A549 (cell line): ENCODE measurements at regions not wholly inside any gene's neighbourhood (a gene's known extent, or its start where the extent isn't known, plus 50 kb on each side); places are given as distances from the start of the nearest gene placed in this dataset.

Experiments used
- ATAC-seq, 2 experiments: fragments of 200-7000 bp in 1 of 2; fragments of >200 bp in 1 of 2; cut with Nextera tagmentation in 1 of 2; cut with Tn5 transposase in 1 of 2; 3 replicates each; pipeline versions ENCODE4 v1.8.0 to v1.9.1; 2018 to 2020; ENCODE audit warnings: mild to moderate bottlenecking in 1 of 2, moderate library complexity in 1 of 2
- CTCF ChIA-PET: fragments of 300-600 bp; sonication (Branson Sonifier 250); formaldehyde crosslinking; extraction: SDS; loops from one replicate; lab custom pipeline; 2021; ENCODE audit warnings: antibody characterized with exemption, inconsistent platforms; lab: Yijun Ruan, JAX
- POLR2A ChIA-PET: fragments of 350-600 bp; formaldehyde crosslinking; extraction: SDS; loops from one replicate; lab custom pipeline; 2021; ENCODE audit warnings: antibody characterized with exemption, inconsistent platforms; lab: Yijun Ruan, JAX
- DNase-seq, 2 experiments: peaks; one replicate each; pipeline versions ENCODE4 v3.0.0 to v3.0.0-alpha.2; 2011 to 2016; ENCODE audit warnings: low read depth in 1 of 2, low spot score in 1 of 2
- FAIRE-seq: peaks from 2 replicates; lab custom pipeline; 2011; peaks lifted over from hg19 to GRCh38; lab: Jason Lieb, UNC
- H3K27ac ChIP-seq, 2 experiments: fragments of >200 bp; sonication (Bioruptor Twin); formaldehyde crosslinking; 3 replicates each; pipeline ENCODE4 v1.5.1; 2016 to 2017
- H3K4me1 ChIP-seq: fragments of >200 bp; sonication (Bioruptor Twin); formaldehyde crosslinking; 3 replicates; pipeline ENCODE4 v1.6.1; 2016
- H3K4me2 ChIP-seq: fragments of >200 bp; sonication (Bioruptor Twin); formaldehyde crosslinking; 3 replicates; pipeline ENCODE4 v1.6.1; 2016
- H3K4me3 ChIP-seq: fragments of >200 bp; sonication (Bioruptor Twin); formaldehyde crosslinking; 3 replicates; pipeline ENCODE4 v1.5.1; 2016
- H3K9me3 ChIP-seq: fragments of >200 bp; sonication (Bioruptor Twin); formaldehyde crosslinking; 3 replicates; pipeline ENCODE4 v1.6.1; 2016
- CBX8 ChIP-seq: fragments of 200-600 bp; sonication (generic); IDR thresholded peaks from 2 replicates; pipeline ENCODE4 v1.6.1; 2016
- E2F6 ChIP-seq: IDR thresholded peaks from 2 replicates; pipeline ENCODE4 v1.6.1; 2012; ENCODE audit warnings: low read depth, borderline replicate concordance
- EHF ChIP-seq: fragments of 250-450 bp; sonication (Bioruptor Pico); IDR thresholded peaks from 2 replicates; pipeline ENCODE4 v1.5.0; 2020; ENCODE audit warnings: mild to moderate bottlenecking
- EP300 ChIP-seq, 2 experiments: fragments of >200 bp; sonication (Bioruptor Twin); formaldehyde crosslinking; IDR thresholded peaks; 2 replicates in 1 of 2; 3 replicates in 1 of 2; pipeline ENCODE4 v1.6.1; 2016 to 2017
- ESRRA ChIP-seq: fragments of 150-350 bp; IDR thresholded peaks from 2 replicates; pipeline ENCODE4 v1.6.1; 2014; ENCODE audit warnings: mild to moderate bottlenecking, low read length, borderline replicate concordance
- FOXS1 ChIP-seq: fragments of 250-450 bp; sonication (Bioruptor Pico); IDR thresholded peaks from 2 replicates; pipeline ENCODE4 v1.5.0; 2020; ENCODE audit warnings: mild to moderate bottlenecking, moderate library complexity
- GATA3 ChIP-seq: IDR thresholded peaks from 2 replicates; pipeline ENCODE4 v1.6.1; 2012; ENCODE audit warnings: borderline replicate concordance
- HDAC2 ChIP-seq: fragments of 200-600 bp; sonication (generic); IDR thresholded peaks from 2 replicates; pipeline ENCODE4 v1.6.1; 2016
- HES2 ChIP-seq: fragments of >200 bp; sonication (Bioruptor Twin); formaldehyde crosslinking; IDR thresholded peaks from 2 replicates; pipeline ENCODE4 v1.6.1; 2016
- HOXA7 ChIP-seq: fragments of 250-450 bp; sonication (Bioruptor Pico); IDR thresholded peaks from 2 replicates; pipeline ENCODE4 v1.5.0; 2020; ENCODE audit warnings: mild to moderate bottlenecking, moderate library complexity
- HOXB13 ChIP-seq: fragments of 250-450 bp; sonication (Bioruptor Pico); IDR thresholded peaks from 2 replicates; pipeline ENCODE4 v1.5.0; 2020; ENCODE audit warnings: low read depth, mild to moderate bottlenecking, moderate library complexity
- HOXB5 ChIP-seq: fragments of 250-450 bp; sonication (Bioruptor Pico); IDR thresholded peaks from 2 replicates; pipeline ENCODE4 v1.5.0; 2020; ENCODE audit warnings: mild to moderate bottlenecking, moderate library complexity
- JUN ChIP-seq, 2 experiments: fragments of >200 bp; sonication (Bioruptor Twin); formaldehyde crosslinking; IDR thresholded peaks; 2 replicates in 1 of 2; 3 replicates in 1 of 2; pipeline ENCODE4 v1.6.1; 2016 to 2017
- JUNB ChIP-seq: fragments of >200 bp; sonication (Bioruptor Twin); formaldehyde crosslinking; IDR thresholded peaks from 2 replicates; pipeline ENCODE4 v1.6.1; 2016
- KDM1A ChIP-seq: fragments of 200-600 bp; sonication (generic); IDR thresholded peaks from 2 replicates; pipeline ENCODE4 v1.6.1; 2016; ENCODE audit warnings: low read depth, mild to moderate bottlenecking
- KDM5A ChIP-seq: fragments of 200-600 bp; sonication (generic); IDR thresholded peaks from 2 replicates; pipeline ENCODE4 v1.6.1; 2016; ENCODE audit warnings: antibody characterized with exemption, mild to moderate bottlenecking
- MAFK ChIP-seq: fragments of 450-650 bp; IDR thresholded peaks from 2 replicates; pipeline ENCODE4 v1.6.1; 2014; ENCODE audit not compliant: partially characterized antibody
- NPAS2 ChIP-seq: fragments of 250-450 bp; sonication (Bioruptor Pico); IDR thresholded peaks from 2 replicates; pipeline ENCODE4 v1.8.0; 2022; ENCODE audit warnings: mild to moderate bottlenecking, moderate library complexity, borderline replicate concordance
- NR3C1 ChIP-seq: fragments of >200 bp; sonication (Bioruptor Twin); formaldehyde crosslinking; IDR thresholded peaks from 3 replicates; pipeline ENCODE4 v1.6.1; 2017
- PHF8 ChIP-seq: fragments of 200-600 bp; sonication (generic); IDR thresholded peaks from 2 replicates; pipeline ENCODE4 v1.6.1; 2016; ENCODE audit warnings: low read depth, mild to moderate bottlenecking, antibody characterized with exemption, moderate library complexity, borderline replicate concordance
- POLR2AphosphoS2 ChIP-seq: conservative IDR thresholded peaks from 2 replicates; pipeline ENCODE4 v1.6.1; 2012; ENCODE audit warnings: low read length, improper control_type of control experiment, inconsistent platforms
- RAD21 ChIP-seq, 2 experiments: fragments of >200 bp in 1 of 2; sonication (Bioruptor Twin) in 1 of 2; formaldehyde crosslinking in 1 of 2; IDR thresholded peaks in 1 of 2; conservative IDR thresholded peaks in 1 of 2; 2 replicates in 1 of 2; 3 replicates in 1 of 2; pipeline ENCODE4 v1.6.1; 2012 to 2018; ENCODE audit warnings: inconsistent platforms in 1 of 2
- RARB ChIP-seq: fragments of 250-450 bp; sonication (Bioruptor Pico); IDR thresholded peaks from 2 replicates; pipeline ENCODE4 v1.8.0; 2021; ENCODE audit warnings: mild to moderate bottlenecking, moderate library complexity
- RFX5 ChIP-seq: fragments of 450-650 bp; IDR thresholded peaks from 2 replicates; pipeline ENCODE4 v1.7.1; 2014; ENCODE audit warnings: antibody characterized with exemption, mild to moderate bottlenecking, moderate library complexity
- RNF2 ChIP-seq: fragments of 200-600 bp; sonication (generic); IDR thresholded peaks from 2 replicates; pipeline ENCODE4 v1.6.1; 2016; ENCODE audit warnings: low read depth, mild to moderate bottlenecking, antibody characterized with exemption, moderate library complexity, borderline replicate concordance
- TFCP2L1 ChIP-seq: fragments of 250-450 bp; sonication (Bioruptor Pico); IDR thresholded peaks from 2 replicates; pipeline ENCODE4 v1.5.0; 2021; ENCODE audit warnings: mild to moderate bottlenecking
- TP53 ChIP-seq: fragments of 250-450 bp; sonication (Bioruptor Pico); IDR thresholded peaks from 2 replicates; pipeline ENCODE4 v1.5.0; 2021; ENCODE audit warnings: mild to moderate bottlenecking, moderate library complexity
- ZC3H11A ChIP-seq: fragments of 450-650 bp; IDR thresholded peaks from 2 replicates; pipeline ENCODE4 v1.6.1; 2014; ENCODE audit warnings: antibody characterized with exemption, mild to moderate bottlenecking
- ZNF302 ChIP-seq: fragments of 250-450 bp; sonication (Bioruptor Pico); IDR thresholded peaks from 2 replicates; pipeline ENCODE4 v1.9.0; 2021; ENCODE audit warnings: inconsistent platforms, mild to moderate bottlenecking, moderate library complexity
- WGBS: methylation state at CpG from one replicate; pipeline ENCODE4 v1.1.6; 2017; ENCODE audit errors: missing lambda C conversion rate; 5-methylcytosine and 5-hydroxymethylcytosine counted together
- TF ChIP-seq, protein P1 (sequence below): IDR thresholded peaks from 2 replicates; pipeline ENCODE4 v1.6.1; 2012
- TF ChIP-seq, protein P2 (sequence below): fragments of 200-600 bp; sonication (generic); IDR thresholded peaks from 2 replicates; pipeline ENCODE4 v1.6.1; 2016; ENCODE audit warnings: antibody characterized with exemption, mild to moderate bottlenecking, moderate library complexity

DNA sequence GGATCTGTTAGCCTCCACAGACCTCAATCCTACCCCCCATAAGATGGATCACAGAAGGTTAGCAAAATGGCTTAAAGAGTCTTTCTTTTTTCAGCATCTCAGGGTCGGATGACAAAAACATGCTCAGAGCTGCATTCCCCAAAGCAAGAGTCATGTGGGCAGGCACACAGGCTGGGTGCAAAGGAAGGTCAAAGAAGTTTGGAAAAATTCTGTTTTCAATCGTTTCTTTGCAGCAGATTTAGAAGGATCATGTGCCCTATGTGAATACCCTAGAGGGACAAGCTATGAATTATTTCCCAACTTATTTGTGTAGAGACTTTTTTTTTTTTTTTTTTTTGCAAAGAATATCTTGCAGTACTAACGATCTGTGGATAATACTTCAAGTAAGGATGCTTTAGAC lies 845.4 kb downstream of the VRK1 start:
- ChIA-PET CTCF (interaction anchor here (0.7 kb wide), 1 partner anchor 41 kb away, joined by 3 read pairs; no protein-coding TSS in a partner anchor), POLR2A (no interaction called here)
- WGBS, result 5% methylated on average over 3 of the region's 3 CpGs
- no peaks in the 10 kb centered on the region for H3K9me3 ChIP-seq
- no peak overlapping the region for H3K27ac ChIP-seq
- H3K4me2 ChIP-seq, result no peak overlapping the region
- ATAC-seq (no peak), DNase-seq (no peak), FAIRE-seq (no peak)
- no peaks in the 10 kb centered on the region for H3K4me1 ChIP-seq
- TF ChIP-seq TFCP2L1 (CRISPR knock-in tag) (no peak), RNF2 (no peak), E2F6 (no peak), HOXB13 (CRISPR knock-in tag) (no peak), JUNB (no peak), HDAC2 (no peak), NR3C1 (no peak), RAD21 (conservative IDR thresholded peaks at IDR 0.05 in 1 of 2, IDR thresholded peaks at IDR 0.05 in 1 of 2) (no peak), HOXB5 (no peak), NPAS2 (no peak), KDM1A (no peak), KDM5A (no peak), ESRRA (no peak), FOXS1 (no peak), RFX5 (no peak)
- H3K4me3 ChIP-seq, result no peak overlapping the region

GRCh38 chr14:97644365-97644764 lies 847.2 kb downstream of the VRK1 start:
- no peak for DNase-seq
- no peak overlapping the region for H3K27ac ChIP-seq
- no peaks in the 10 kb centered on the region for H3K9me3 ChIP-seq
- TF ChIP-seq PHF8 (no peak), EP300 (IDR thresholded peaks at IDR 0.05) (no peak), GATA3 (no peak), JUN (IDR thresholded peaks at IDR 0.05) (no peak), MAFK (no peak), ZNF302 (CRISPR knock-in tag) (no peak), E2F6 (no peak)
- TF ChIP-seq, protein P1, sequence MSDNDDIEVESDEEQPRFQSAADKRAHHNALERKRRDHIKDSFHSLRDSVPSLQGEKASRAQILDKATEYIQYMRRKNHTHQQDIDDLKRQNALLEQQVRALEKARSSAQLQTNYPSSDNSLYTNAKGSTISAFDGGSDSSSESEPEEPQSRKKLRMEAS, result no peak
- no peak overlapping the region for H3K4me2 ChIP-seq
- ATAC-seq, result no peak
- CTCF ChIA-PET, result no interaction called here
- H3K4me3 ChIP-seq, result no peak overlapping the region
- no peak for FAIRE-seq
- no peaks in the 10 kb centered on the region for H3K4me1 ChIP-seq
- 4% methylated on average over 1 of the region's 1 CpG for WGBS
- POLR2A ChIA-PET, result no interaction called here

DNA sequence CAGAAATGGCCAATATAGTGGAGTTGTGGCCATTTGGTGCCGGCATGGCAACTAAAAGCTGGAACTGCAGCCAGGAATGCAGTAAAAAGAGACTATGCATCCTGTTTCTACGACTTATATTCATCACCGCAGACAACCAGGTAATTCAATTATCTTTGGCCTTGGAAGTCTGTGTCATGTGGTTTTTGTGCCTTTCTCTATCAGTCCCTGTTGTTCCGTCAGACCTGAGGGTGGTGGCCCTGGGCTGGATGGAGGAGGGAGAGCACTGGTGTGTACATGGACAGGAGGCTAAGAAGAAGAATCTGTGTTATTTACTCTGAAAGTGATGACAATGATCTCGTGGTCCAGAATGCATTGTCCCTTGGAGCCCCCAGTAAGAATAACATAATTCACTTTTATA lies 852.6 kb downstream of the VRK1 start:
- FAIRE-seq (no peak), DNase-seq (no peak), ATAC-seq (no peak)
- Histone ChIP-seq H3K4me2 (no peak overlapping the region), H3K9me3 (no peaks in the 10 kb centered on the region), H3K27ac (no peak overlapping the region), H3K4me3 (no peak overlapping the region), H3K4me1 (no peaks in the 10 kb centered on the region)
- WGBS, result 24% methylated on average over 5 of the region's 5 CpGs
- POLR2A ChIA-PET, result no interaction called here
- CTCF ChIA-PET, result no interaction called here
- TF ChIP-seq MAFK, result no peak
- no peak for TF ChIP-seq HES2
- no peak for TF ChIP-seq RNF2
- no peak for TF ChIP-seq HOXA7 (CRISPR knock-in tag)
- no peak for TF ChIP-seq EHF
- no peak for TF ChIP-seq POLR2AphosphoS2
- TF ChIP-seq KDM1A, result no peak
- no peak for TF ChIP-seq RARB (CRISPR knock-in tag)
- TF ChIP-seq TP53 (CRISPR knock-in tag), result no peak
- TF ChIP-seq, protein P2, sequence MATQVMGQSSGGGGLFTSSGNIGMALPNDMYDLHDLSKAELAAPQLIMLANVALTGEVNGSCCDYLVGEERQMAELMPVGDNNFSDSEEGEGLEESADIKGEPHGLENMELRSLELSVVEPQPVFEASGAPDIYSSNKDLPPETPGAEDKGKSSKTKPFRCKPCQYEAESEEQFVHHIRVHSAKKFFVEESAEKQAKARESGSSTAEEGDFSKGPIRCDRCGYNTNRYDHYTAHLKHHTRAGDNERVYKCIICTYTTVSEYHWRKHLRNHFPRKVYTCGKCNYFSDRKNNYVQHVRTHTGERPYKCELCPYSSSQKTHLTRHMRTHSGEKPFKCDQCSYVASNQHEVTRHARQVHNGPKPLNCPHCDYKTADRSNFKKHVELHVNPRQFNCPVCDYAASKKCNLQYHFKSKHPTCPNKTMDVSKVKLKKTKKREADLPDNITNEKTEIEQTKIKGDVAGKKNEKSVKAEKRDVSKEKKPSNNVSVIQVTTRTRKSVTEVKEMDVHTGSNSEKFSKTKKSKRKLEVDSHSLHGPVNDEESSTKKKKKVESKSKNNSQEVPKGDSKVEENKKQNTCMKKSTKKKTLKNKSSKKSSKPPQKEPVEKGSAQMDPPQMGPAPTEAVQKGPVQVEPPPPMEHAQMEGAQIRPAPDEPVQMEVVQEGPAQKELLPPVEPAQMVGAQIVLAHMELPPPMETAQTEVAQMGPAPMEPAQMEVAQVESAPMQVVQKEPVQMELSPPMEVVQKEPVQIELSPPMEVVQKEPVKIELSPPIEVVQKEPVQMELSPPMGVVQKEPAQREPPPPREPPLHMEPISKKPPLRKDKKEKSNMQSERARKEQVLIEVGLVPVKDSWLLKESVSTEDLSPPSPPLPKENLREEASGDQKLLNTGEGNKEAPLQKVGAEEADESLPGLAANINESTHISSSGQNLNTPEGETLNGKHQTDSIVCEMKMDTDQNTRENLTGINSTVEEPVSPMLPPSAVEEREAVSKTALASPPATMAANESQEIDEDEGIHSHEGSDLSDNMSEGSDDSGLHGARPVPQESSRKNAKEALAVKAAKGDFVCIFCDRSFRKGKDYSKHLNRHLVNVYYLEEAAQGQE, result no peak
- TF ChIP-seq PHF8, result no peak
- TF ChIP-seq E2F6, result no peak
- no peak for TF ChIP-seq ZC3H11A
- TF ChIP-seq CBX8, result no peak
- TF ChIP-seq, protein P1, result no peak
